Kidney (tissue), 13 donors: ENCODE measurements at regions not wholly inside any gene's neighbourhood (a gene's known extent, or its start where the extent isn't known, plus 50 kb on each side); places are given as distances from the start of the nearest gene placed in this dataset.

Experiments used
- DNase-seq, 5 donors: peaks; one replicate each; pipeline ENCODE4 v3.0.0-alpha.2; 2013 to 2020
- FAIRE-seq: peaks from 2 replicates; lab custom pipeline; 2012; peaks lifted over from hg19 to GRCh38; lab: Jason Lieb, UNC
- H3K27ac ChIP-seq, 2 donors: one replicate each; pipeline ENCODE4 v1.7.0; 2013; ENCODE audit warnings: low read depth in 2 of 2, low read length in 2 of 2, inconsistent platforms in 1 of 2
- H3K27me3 ChIP-seq: one replicate; pipeline ENCODE4 v1.7.1; 2013; ENCODE audit warnings: low read length, inconsistent platforms; ENCODE audit not compliant: control insufficient read depth, insufficient read depth
- H3K36me3 ChIP-seq, 3 donors: one replicate each; pipeline versions ENCODE4 v1.7.0 to v1.7.1; 2013; ENCODE audit warnings: low read length in 3 of 3, control low read depth in 1 of 3, inconsistent platforms in 1 of 3; ENCODE audit not compliant: insufficient read depth in 3 of 3, control insufficient read depth in 2 of 3
- H3K4me1 ChIP-seq, 3 donors: one replicate each; pipeline versions ENCODE4 v1.7.0 to v1.7.1; 2013; ENCODE audit warnings: low read length in 3 of 3, inconsistent platforms in 1 of 3, low read depth in 1 of 3; ENCODE audit not compliant: control insufficient read depth in 2 of 3, insufficient read depth in 2 of 3
- H3K4me3 ChIP-seq, 3 donors: one replicate each; pipeline versions ENCODE4 v1.7.0 to v1.8.1; 2013; ENCODE audit warnings: low read length in 3 of 3, control low read depth in 1 of 3, inconsistent platforms in 1 of 3
- H3K9ac ChIP-seq, 3 donors: one replicate each; pipeline versions ENCODE4 v1.7.0 to v1.7.1; 2013; ENCODE audit warnings: low read length in 3 of 3, control low read depth in 1 of 3, inconsistent platforms in 1 of 3
- H3K9me3 ChIP-seq, 3 donors: one replicate each; pipeline versions ENCODE4 v1.7.0 to v1.7.1; 2013; ENCODE audit warnings: low read length in 3 of 3, control low read depth in 1 of 3, inconsistent platforms in 1 of 3; ENCODE audit not compliant: control insufficient read depth in 2 of 3, insufficient read depth in 1 of 3
- CTCF ChIP-seq: IDR thresholded peaks from 3 replicates; pipeline ENCODE4 v1.5.1; 2012; ENCODE audit warnings: mild to moderate bottlenecking, moderate library complexity, borderline replicate concordance; ENCODE audit not compliant: insufficient read depth; ENCODE audit errors: extremely low read depth
- intact Hi-C: fragments of 100-400 bp; cut with DNase I; formaldehyde crosslinking; loops from one replicate; pipeline ENCODE4 v1.11.1; 2022
- donor health status: control.
- donor health status: control.
- donor health status: control.
- donor health status: control.
- donor health status: control.
- donor health status: DM: yes; HTN: yes; CAD: no.
- donor health status: Normal renal cell carcinoma (clear cell type).

GRCh38 chr9:108756746-108757490, 98.9 kb downstream of the ACTL7B start:
- intact Hi-C loops = no loop called here
- H3K9ac ChIP-seq = no peak overlapping the region
- no peak overlapping the region for H3K4me3 ChIP-seq
- DNase-seq (no peak), FAIRE-seq (no peak)
- H3K27ac ChIP-seq = no peak overlapping the region
- H3K9me3 ChIP-seq = no peaks in the 10 kb centered on the region
- TF ChIP-seq CTCF = no peak
- no peaks in the 10 kb centered on the region for H3K36me3 ChIP-seq
- peaks cover 0 to 3% (median 0%) of the 10 kb centered on the region in 3 donors for H3K4me1 ChIP-seq
- H3K27me3 ChIP-seq = no peaks in the 10 kb centered on the region

GRCh38 chr9:108755979-108756378, 99.8 kb downstream of the ACTL7B start:
- Histone ChIP-seq H3K9me3 (no peaks in the 10 kb centered on the region), H3K4me1 (no peaks in the 10 kb centered on the region), H3K36me3 (no peaks in the 10 kb centered on the region), H3K27me3 (no peaks in the 10 kb centered on the region), H3K9ac (no peak overlapping the region), H3K27ac (no peak overlapping the region), H3K4me3 (no peak overlapping the region)
- intact Hi-C loops = no loop called here
- TF ChIP-seq CTCF = no peak
- no peak for FAIRE-seq
- no peak for DNase-seq

GRCh38 chr9:108751369-108751768, 104.4 kb downstream of the ACTL7B start:
- no peak for FAIRE-seq
- intact Hi-C loops = no loop called here
- H3K4me1 ChIP-seq = peaks cover 0 to 4% (median 0%) of the 10 kb centered on the region in 3 donors
- no peak for TF ChIP-seq CTCF
- DNase-seq = no peak
- H3K27ac ChIP-seq = no peak overlapping the region
- no peaks in the 10 kb centered on the region for H3K36me3 ChIP-seq
- no peak overlapping the region for H3K9ac ChIP-seq
- H3K27me3 ChIP-seq = no peaks in the 10 kb centered on the region
- H3K9me3 ChIP-seq = peaks cover 0 to 3% (median 0%) of the 10 kb centered on the region in 3 donors
- H3K4me3 ChIP-seq = no peak overlapping the region
